Liver (tissue), 8 donors: ENCODE measurements at regions not wholly inside any gene's neighbourhood (a gene's known extent, or its start where the extent isn't known, plus 50 kb on each side); places are given as distances from the start of the nearest gene placed in this dataset.

Experiments
- DNase-seq: peaks from one replicate; pipeline ENCODE4 v3.0.0-alpha.2; 2017; ENCODE audit warnings: low spot score
- H3K27ac ChIP-seq, 2 donors: one replicate each; pipeline ENCODE4 v1.7.0; 2013; ENCODE audit warnings: inconsistent platforms in 2 of 2, low read length in 2 of 2, control low read depth in 1 of 2, low read depth in 1 of 2, mild to moderate bottlenecking in 1 of 2
- H3K27me3 ChIP-seq, 4 donors: one replicate each; pipeline versions ENCODE4 v1.6.1 to v1.7.0; 2013; ENCODE audit warnings: low read length in 3 of 4, inconsistent platforms in 1 of 4, mild to moderate bottlenecking in 1 of 4, moderate library complexity in 1 of 4; ENCODE audit not compliant: control insufficient read depth in 4 of 4, insufficient read depth in 4 of 4
- H3K36me3 ChIP-seq, 4 donors: one replicate each; pipeline versions ENCODE4 v1.6.1 to v1.7.0; 2013; ENCODE audit warnings: low read length in 3 of 4, mild to moderate bottlenecking in 3 of 4, low read depth in 1 of 4, moderate library complexity in 1 of 4; ENCODE audit not compliant: control insufficient read depth in 4 of 4, insufficient read depth in 3 of 4
- H3K4me1 ChIP-seq, 4 donors: one replicate each; pipeline versions ENCODE4 v1.6.1 to v1.7.0; 2013; ENCODE audit warnings: low read length in 3 of 4, mild to moderate bottlenecking in 3 of 4, moderate library complexity in 1 of 4; ENCODE audit not compliant: control insufficient read depth in 4 of 4, insufficient read depth in 4 of 4
- H3K4me3 ChIP-seq, 3 donors: one replicate each; pipeline versions ENCODE4 v1.6.1 to v1.7.0; 2013; ENCODE audit warnings: low read length in 3 of 3, control low read depth in 1 of 3, low read depth in 1 of 3, mild to moderate bottlenecking in 1 of 3
- H3K9ac ChIP-seq, 2 donors: one replicate each; pipeline ENCODE4 v1.7.0; 2013; ENCODE audit warnings: low read length in 2 of 2, mild to moderate bottlenecking in 2 of 2, moderate library complexity in 2 of 2, control low read depth in 1 of 2, low read depth in 1 of 2
- H3K9me3 ChIP-seq, 4 donors: one replicate each; pipeline versions ENCODE4 v1.6.1 to v1.7.0; 2013; ENCODE audit warnings: low read length in 3 of 4; ENCODE audit not compliant: control insufficient read depth in 4 of 4
- EGR1 ChIP-seq, 2 donors: IDR thresholded peaks; 2 replicates each; pipeline ENCODE4 v1.6.1; 2016 to 2018; ENCODE audit warnings: antibody characterized with exemption in 2 of 2, low read depth in 2 of 2
- FOXA1 ChIP-seq: IDR thresholded peaks from 2 replicates; pipeline ENCODE4 v1.6.1; 2016; ENCODE audit warnings: antibody characterized with exemption
- FOXA2 ChIP-seq: IDR thresholded peaks from 2 replicates; pipeline ENCODE4 v1.6.1; 2016; ENCODE audit warnings: antibody characterized with exemption
- GABPA ChIP-seq, 2 donors: IDR thresholded peaks in 1 of 2; conservative IDR thresholded peaks in 1 of 2; 2 replicates each; pipeline ENCODE4 v1.6.1; 2016; ENCODE audit warnings: antibody characterized with exemption in 2 of 2, mild to moderate bottlenecking in 1 of 2, moderate library complexity in 1 of 2
- HNF4A ChIP-seq, 2 donors: conservative IDR thresholded peaks; 2 replicates each; pipeline ENCODE4 v1.6.1; 2016; ENCODE audit warnings: antibody characterized with exemption in 2 of 2, mild to moderate bottlenecking in 2 of 2
- HNF4G ChIP-seq: IDR thresholded peaks from 2 replicates; pipeline ENCODE4 v1.6.1; 2016; ENCODE audit warnings: antibody characterized with exemption
- JUND ChIP-seq, 2 donors: IDR thresholded peaks; 2 replicates each; pipeline ENCODE4 v1.6.1; 2016; ENCODE audit warnings: antibody characterized with exemption in 2 of 2
- NR2F2 ChIP-seq: IDR thresholded peaks from 2 replicates; pipeline ENCODE4 v1.6.1; 2016; ENCODE audit warnings: antibody characterized with exemption
- RAD21 ChIP-seq, 2 donors: IDR thresholded peaks; 2 replicates each; pipeline ENCODE4 v1.6.1; 2016; ENCODE audit warnings: antibody characterized with exemption in 2 of 2, mild to moderate bottlenecking in 2 of 2
- RXRA ChIP-seq, 2 donors: IDR thresholded peaks; 2 replicates each; pipeline ENCODE4 v1.6.1; 2017 to 2018; ENCODE audit warnings: antibody characterized with exemption in 2 of 2, mild to moderate bottlenecking in 1 of 2
- SP1 ChIP-seq: IDR thresholded peaks from 2 replicates; pipeline ENCODE4 v1.6.1; 2018; ENCODE audit warnings: antibody characterized with exemption, mild to moderate bottlenecking
- TAF1 ChIP-seq: conservative IDR thresholded peaks from 2 replicates; pipeline ENCODE4 v1.6.1; 2016; ENCODE audit warnings: antibody characterized with exemption, mild to moderate bottlenecking
- YY1 ChIP-seq: IDR thresholded peaks from 2 replicates; pipeline ENCODE4 v1.6.1; 2016; ENCODE audit warnings: antibody characterized with exemption, mild to moderate bottlenecking
- WGBS: extraction: QIAGEN DNeasy Blood & Tissue Kit; methylation state at CpG from one replicate; pipeline ENCODE4 v1.1.7; 2013; 5-methylcytosine and 5-hydroxymethylcytosine counted together
- TF ChIP-seq, protein P1 (sequence below): IDR thresholded peaks from 2 replicates; pipeline ENCODE4 v1.6.1; 2016; ENCODE audit warnings: antibody characterized with exemption, mild to moderate bottlenecking
- TF ChIP-seq, protein P2 (sequence below): IDR thresholded peaks from 2 replicates; pipeline ENCODE4 v1.6.1; 2016; ENCODE audit warnings: antibody characterized with exemption
- TF ChIP-seq, protein P3 (sequence below): IDR thresholded peaks from 2 replicates; pipeline ENCODE4 v1.6.1; 2016; ENCODE audit warnings: antibody characterized with exemption
- TF ChIP-seq, protein P4 (sequence below): fragments of 150-350 bp; IDR thresholded peaks from 2 replicates; pipeline ENCODE4 v1.5.1; 2017; ENCODE audit warnings: improper control_type of control experiment, low read depth, low read length; ENCODE audit not compliant: missing input control
- TF ChIP-seq, protein P5 (sequence below): IDR thresholded peaks from 2 replicates; pipeline ENCODE4 v1.6.1; 2016; ENCODE audit warnings: antibody characterized with exemption
- donor health status: healthy.
- donor health status: healthy.
- donor health status: healthy.
- donor health status: healthy.
- donor health status: healthy.

DNA sequence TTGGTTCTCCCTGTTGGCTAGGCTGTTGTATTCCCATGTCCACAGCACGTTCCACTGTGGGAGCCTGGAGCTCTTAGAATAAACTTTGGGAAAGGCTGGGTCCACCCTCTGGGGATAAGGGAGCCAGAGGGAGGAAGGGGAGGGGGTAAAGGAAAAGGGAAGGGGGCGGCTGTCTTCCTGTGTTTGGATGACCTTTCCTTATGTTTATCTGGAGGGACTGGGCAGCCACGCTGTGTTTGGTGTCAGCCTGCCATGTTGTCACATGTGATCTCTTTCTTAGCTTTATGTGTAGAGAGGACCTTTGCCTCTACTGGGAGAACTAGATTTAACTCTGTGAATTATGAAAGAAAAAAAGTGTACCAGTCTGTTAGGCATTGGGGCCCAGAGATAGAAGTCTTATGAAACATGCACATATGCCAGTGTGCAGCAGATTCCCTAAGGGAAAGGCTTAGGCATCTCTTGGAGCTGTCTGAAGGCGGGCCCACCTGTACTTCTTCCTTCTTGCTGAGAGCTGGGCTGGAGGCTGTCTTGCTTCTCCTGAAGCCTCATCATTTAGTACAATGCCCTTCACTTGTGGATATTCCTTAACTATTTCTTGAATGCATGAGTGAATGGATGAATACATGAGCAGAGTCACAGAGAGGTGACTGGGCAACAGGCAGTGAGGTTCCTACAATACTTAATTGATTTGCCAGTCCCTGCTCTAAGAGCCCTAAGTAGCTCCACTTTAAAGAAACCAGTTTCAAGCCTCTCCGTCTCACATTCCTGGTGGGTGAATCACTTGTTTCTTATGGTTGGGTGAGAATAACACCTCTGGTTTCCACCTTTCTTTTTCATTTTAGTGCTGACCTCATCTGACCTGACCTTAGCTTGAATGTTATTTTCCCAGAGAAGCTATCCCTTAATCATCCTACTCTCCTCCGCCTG is 62.5 kb upstream of the ARHGAP29 start:
- no peak overlapping the region for H3K9ac ChIP-seq
- H3K27me3 ChIP-seq: no peaks in the 10 kb centered on the region
- peaks cover 6 to 32% (median 20%) of the 10 kb centered on the region in 4 donors for H3K4me1 ChIP-seq
- H3K9me3 ChIP-seq: no peaks in the 10 kb centered on the region
- H3K4me3 ChIP-seq: no peak overlapping the region
- no peak for DNase-seq
- H3K27ac ChIP-seq: peak overlapping the region; percentile 41 to 52
- H3K36me3 ChIP-seq: no peaks in the 10 kb centered on the region
- TF ChIP-seq, protein P1, sequence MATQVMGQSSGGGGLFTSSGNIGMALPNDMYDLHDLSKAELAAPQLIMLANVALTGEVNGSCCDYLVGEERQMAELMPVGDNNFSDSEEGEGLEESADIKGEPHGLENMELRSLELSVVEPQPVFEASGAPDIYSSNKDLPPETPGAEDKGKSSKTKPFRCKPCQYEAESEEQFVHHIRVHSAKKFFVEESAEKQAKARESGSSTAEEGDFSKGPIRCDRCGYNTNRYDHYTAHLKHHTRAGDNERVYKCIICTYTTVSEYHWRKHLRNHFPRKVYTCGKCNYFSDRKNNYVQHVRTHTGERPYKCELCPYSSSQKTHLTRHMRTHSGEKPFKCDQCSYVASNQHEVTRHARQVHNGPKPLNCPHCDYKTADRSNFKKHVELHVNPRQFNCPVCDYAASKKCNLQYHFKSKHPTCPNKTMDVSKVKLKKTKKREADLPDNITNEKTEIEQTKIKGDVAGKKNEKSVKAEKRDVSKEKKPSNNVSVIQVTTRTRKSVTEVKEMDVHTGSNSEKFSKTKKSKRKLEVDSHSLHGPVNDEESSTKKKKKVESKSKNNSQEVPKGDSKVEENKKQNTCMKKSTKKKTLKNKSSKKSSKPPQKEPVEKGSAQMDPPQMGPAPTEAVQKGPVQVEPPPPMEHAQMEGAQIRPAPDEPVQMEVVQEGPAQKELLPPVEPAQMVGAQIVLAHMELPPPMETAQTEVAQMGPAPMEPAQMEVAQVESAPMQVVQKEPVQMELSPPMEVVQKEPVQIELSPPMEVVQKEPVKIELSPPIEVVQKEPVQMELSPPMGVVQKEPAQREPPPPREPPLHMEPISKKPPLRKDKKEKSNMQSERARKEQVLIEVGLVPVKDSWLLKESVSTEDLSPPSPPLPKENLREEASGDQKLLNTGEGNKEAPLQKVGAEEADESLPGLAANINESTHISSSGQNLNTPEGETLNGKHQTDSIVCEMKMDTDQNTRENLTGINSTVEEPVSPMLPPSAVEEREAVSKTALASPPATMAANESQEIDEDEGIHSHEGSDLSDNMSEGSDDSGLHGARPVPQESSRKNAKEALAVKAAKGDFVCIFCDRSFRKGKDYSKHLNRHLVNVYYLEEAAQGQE: no peak
- TF ChIP-seq SP1 (peak; percentile 20), HNF4A (conservative IDR thresholded peaks at IDR 0.05) (peak in 1 of 2 donors; percentile 22), TAF1 (no peak), FOXA1 (no peak), NR2F2 (peak; percentile 15)
- TF ChIP-seq, protein P2, sequence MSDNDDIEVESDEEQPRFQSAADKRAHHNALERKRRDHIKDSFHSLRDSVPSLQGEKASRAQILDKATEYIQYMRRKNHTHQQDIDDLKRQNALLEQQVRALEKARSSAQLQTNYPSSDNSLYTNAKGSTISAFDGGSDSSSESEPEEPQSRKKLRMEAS: no peak
- 64% methylated on average over 6 of the region's 6 CpGs for WGBS

DNA sequence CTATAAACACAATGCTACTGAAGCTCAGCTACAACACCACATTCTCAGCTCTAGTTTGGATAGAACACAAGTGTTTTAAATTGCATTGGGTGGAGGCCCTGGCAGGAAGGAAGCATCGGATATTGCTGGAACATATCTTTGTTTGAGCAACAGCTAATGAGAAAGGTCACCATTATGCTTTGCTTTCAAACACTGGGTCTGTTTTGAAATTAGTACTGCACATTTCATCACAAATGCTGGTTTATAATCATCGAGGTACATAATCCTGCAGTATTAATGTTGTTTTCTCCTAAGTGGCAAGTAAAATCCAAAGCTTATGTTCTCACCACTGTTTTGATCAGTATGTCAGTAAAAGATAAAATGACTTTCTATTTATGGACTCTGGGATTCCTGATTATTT is 61.5 kb upstream of the ARHGAP29 start:
- Histone ChIP-seq H3K9ac (no peak overlapping the region), H3K36me3 (no peaks in the 10 kb centered on the region), H3K4me1 (peaks cover 6 to 32% (median 20%) of the 10 kb centered on the region in 4 donors), H3K4me3 (no peak overlapping the region), H3K27ac (peak overlapping the region; percentile 41 to 52), H3K27me3 (no peaks in the 10 kb centered on the region), H3K9me3 (no peaks in the 10 kb centered on the region)
- WGBS: 10% methylated on average over 2 of the region's 2 CpGs
- no peak for DNase-seq
- peak; percentile 65 to 69 for TF ChIP-seq RXRA (IDR thresholded peaks at IDR 0.05)
- peak; percentile 44 to 61 for TF ChIP-seq RAD21 (IDR thresholded peaks at IDR 0.05)
- TF ChIP-seq, protein P1: peak; percentile 10
- TF ChIP-seq TAF1: no peak
- TF ChIP-seq FOXA2: no peak
- TF ChIP-seq, protein P3, sequence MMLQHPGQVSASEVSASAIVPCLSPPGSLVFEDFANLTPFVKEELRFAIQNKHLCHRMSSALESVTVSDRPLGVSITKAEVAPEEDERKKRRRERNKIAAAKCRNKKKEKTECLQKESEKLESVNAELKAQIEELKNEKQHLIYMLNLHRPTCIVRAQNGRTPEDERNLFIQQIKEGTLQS: peak; percentile 49
- peak; percentile 57 to 66 for TF ChIP-seq HNF4A (conservative IDR thresholded peaks at IDR 0.05)
- TF ChIP-seq JUND (IDR thresholded peaks at IDR 0.05): peak; percentile 27 to 39
- peak; percentile 77 for TF ChIP-seq YY1
- TF ChIP-seq SP1: peak; percentile 76
- TF ChIP-seq HNF4G: peak; percentile 14
- TF ChIP-seq, protein P2: peak; percentile 32
- peak; percentile 91 for TF ChIP-seq NR2F2
- TF ChIP-seq, protein P4, sequence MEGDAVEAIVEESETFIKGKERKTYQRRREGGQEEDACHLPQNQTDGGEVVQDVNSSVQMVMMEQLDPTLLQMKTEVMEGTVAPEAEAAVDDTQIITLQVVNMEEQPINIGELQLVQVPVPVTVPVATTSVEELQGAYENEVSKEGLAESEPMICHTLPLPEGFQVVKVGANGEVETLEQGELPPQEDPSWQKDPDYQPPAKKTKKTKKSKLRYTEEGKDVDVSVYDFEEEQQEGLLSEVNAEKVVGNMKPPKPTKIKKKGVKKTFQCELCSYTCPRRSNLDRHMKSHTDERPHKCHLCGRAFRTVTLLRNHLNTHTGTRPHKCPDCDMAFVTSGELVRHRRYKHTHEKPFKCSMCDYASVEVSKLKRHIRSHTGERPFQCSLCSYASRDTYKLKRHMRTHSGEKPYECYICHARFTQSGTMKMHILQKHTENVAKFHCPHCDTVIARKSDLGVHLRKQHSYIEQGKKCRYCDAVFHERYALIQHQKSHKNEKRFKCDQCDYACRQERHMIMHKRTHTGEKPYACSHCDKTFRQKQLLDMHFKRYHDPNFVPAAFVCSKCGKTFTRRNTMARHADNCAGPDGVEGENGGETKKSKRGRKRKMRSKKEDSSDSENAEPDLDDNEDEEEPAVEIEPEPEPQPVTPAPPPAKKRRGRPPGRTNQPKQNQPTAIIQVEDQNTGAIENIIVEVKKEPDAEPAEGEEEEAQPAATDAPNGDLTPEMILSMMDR: no peak
- peak; percentile 17 to 59 for TF ChIP-seq GABPA (IDR thresholded peaks at IDR 0.05 in 1 of 2, conservative IDR thresholded peaks at IDR 0.05 in 1 of 2)
- peak in 1 of 2 donors; percentile 23 for TF ChIP-seq EGR1 (IDR thresholded peaks at IDR 0.05; ENCODE audit: low read depth in 2 of 2)
- TF ChIP-seq, protein P5, sequence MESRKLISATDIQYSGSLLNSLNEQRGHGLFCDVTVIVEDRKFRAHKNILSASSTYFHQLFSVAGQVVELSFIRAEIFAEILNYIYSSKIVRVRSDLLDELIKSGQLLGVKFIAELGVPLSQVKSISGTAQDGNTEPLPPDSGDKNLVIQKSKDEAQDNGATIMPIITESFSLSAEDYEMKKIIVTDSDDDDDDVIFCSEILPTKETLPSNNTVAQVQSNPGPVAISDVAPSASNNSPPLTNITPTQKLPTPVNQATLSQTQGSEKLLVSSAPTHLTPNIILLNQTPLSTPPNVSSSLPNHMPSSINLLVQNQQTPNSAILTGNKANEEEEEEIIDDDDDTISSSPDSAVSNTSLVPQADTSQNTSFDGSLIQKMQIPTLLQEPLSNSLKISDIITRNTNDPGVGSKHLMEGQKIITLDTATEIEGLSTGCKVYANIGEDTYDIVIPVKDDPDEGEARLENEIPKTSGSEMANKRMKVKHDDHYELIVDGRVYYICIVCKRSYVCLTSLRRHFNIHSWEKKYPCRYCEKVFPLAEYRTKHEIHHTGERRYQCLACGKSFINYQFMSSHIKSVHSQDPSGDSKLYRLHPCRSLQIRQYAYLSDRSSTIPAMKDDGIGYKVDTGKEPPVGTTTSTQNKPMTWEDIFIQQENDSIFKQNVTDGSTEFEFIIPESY: peak; percentile 10
- no peak for TF ChIP-seq FOXA1
